Loucy (cell line): ENCODE measurements at regions not wholly inside any gene's neighbourhood (a gene's known extent, or its start where the extent isn't known, plus 50 kb on each side); places are given as distances from the start of the nearest gene placed in this dataset.

Experiments
- H2AFZ ChIP-seq: fragments of 200-600 bp; sonication (generic); 2 replicates; pipeline ENCODE4 v1.6.0; 2016; ENCODE audit warnings: antibody characterized with exemption, mild to moderate bottlenecking, low read length, moderate library complexity
- H3F3A ChIP-seq: fragments of 200-600 bp; 2 replicates; pipeline ENCODE4 v1.6.0; 2016; ENCODE audit warnings: antibody characterized with exemption, low read depth, mild to moderate bottlenecking
- H3K27me3 ChIP-seq: fragments of 200-600 bp; sonication (generic); 2 replicates; pipeline ENCODE4 v1.6.1; 2014; ENCODE audit warnings: low read length, mild to moderate bottlenecking; ENCODE audit not compliant: insufficient read depth, poor library complexity, severe bottlenecking
- H3K36me3 ChIP-seq: fragments of 200-600 bp; sonication (generic); 2 replicates; pipeline ENCODE4 v1.6.1; 2016; ENCODE audit warnings: low read length; ENCODE audit not compliant: insufficient read depth
- H3K4me1 ChIP-seq: fragments of 200-600 bp; sonication (generic); 2 replicates; pipeline ENCODE4 v1.5.1; 2014; ENCODE audit warnings: low read length, mild to moderate bottlenecking; ENCODE audit not compliant: insufficient read depth, poor library complexity, severe bottlenecking
- H3K4me2 ChIP-seq: fragments of 200-600 bp; sonication (generic); 2 replicates; pipeline ENCODE4 v1.6.0; 2014; ENCODE audit warnings: antibody characterized with exemption, low read length, low read depth, mild to moderate bottlenecking; ENCODE audit not compliant: poor library complexity, severe bottlenecking
- H3K4me3 ChIP-seq: fragments of 200-600 bp; sonication (generic); 2 replicates; pipeline ENCODE4 v1.5.1; 2014; ENCODE audit warnings: low read length, mild to moderate bottlenecking, mixed read lengths; ENCODE audit not compliant: poor library complexity, severe bottlenecking
- H3K79me2 ChIP-seq: fragments of 200-600 bp; sonication (generic); 2 replicates; pipeline ENCODE4 v1.6.1; 2014; ENCODE audit warnings: low read length; ENCODE audit not compliant: insufficient read depth
- H3K9ac ChIP-seq: fragments of 200-600 bp; sonication (generic); 2 replicates; pipeline ENCODE4 v1.6.0; 2014; ENCODE audit warnings: mild to moderate bottlenecking, low read depth, low read length, moderate library complexity; ENCODE audit not compliant: poor library complexity, severe bottlenecking
- H3K9me2 ChIP-seq: fragments of 200-600 bp; sonication (generic); replicated peaks from 2 replicates; pipeline ENCODE4 v1.6.1; 2016; ENCODE audit warnings: low read depth, low read length, mixed read lengths
- H3K9me3 ChIP-seq: fragments of 200-600 bp; sonication (generic); 2 replicates; pipeline ENCODE4 v1.6.1; 2014; ENCODE audit warnings: mild to moderate bottlenecking, antibody characterized with exemption, low read length, low read depth; ENCODE audit not compliant: insufficient read depth
- H4K20me1 ChIP-seq: fragments of 200-600 bp; sonication (generic); 2 replicates; pipeline ENCODE4 v1.6.0; 2014; ENCODE audit warnings: antibody characterized with exemption, low read length, mild to moderate bottlenecking; ENCODE audit not compliant: insufficient read depth, poor library complexity, severe bottlenecking
- CTCF ChIP-seq: fragments of 200-600 bp; sonication (generic); conservative IDR thresholded peaks from 2 replicates; pipeline ENCODE4 v1.5.1; 2014; ENCODE audit warnings: mild to moderate bottlenecking, antibody characterized with exemption, low read length
- EZH2phosphoT487 ChIP-seq: fragments of 200-600 bp; IDR thresholded peaks from 2 replicates; pipeline ENCODE4 v1.6.1; 2018; ENCODE audit warnings: antibody characterized with exemption, mild to moderate bottlenecking, moderate library complexity, borderline replicate concordance

- H3K4me1 ChIP-seq = peaks cover 7% of the 10 kb centered on the region
- TF ChIP-seq CTCF = no peak
- no peak for TF ChIP-seq EZH2phosphoT487
- H3K9me2 ChIP-seq = no peaks in the 10 kb centered on the region
- no peaks in the 10 kb centered on the region for H3K36me3 ChIP-seq
- H3K4me2 ChIP-seq = no peak overlapping the region
- no peaks in the 10 kb centered on the region for H3K9me3 ChIP-seq
- H3K4me3 ChIP-seq = no peak overlapping the region
- no peaks in the 10 kb centered on the region for H4K20me1 ChIP-seq
- no peaks in the 10 kb centered on the region for H3F3A ChIP-seq
- no peaks in the 10 kb centered on the region for H3K79me2 ChIP-seq
- no peaks in the 10 kb centered on the region for H3K27me3 ChIP-seq
- no peak overlapping the region for H3K9ac ChIP-seq
- 0 out of 2 replicates have a peak overlapping the region, but pooled peaks have one; percentile 21 for H2AFZ ChIP-seq
Measured at GRCh38 chr2:144705328-144706245, 185.7 kb upstream of the ZEB2 start.

GRCh38 chr2:144704709-144705095 is 184.8 kb upstream of the ZEB2 start:
- H3K4me2 ChIP-seq = no peak overlapping the region
- H3K4me3 ChIP-seq = no peak overlapping the region
- H2AFZ ChIP-seq = no peak overlapping the region

GRCh38 chr2:144703852-144704708 is 184.2 kb upstream of the ZEB2 start:
- Histone ChIP-seq H4K20me1 (no peaks in the 10 kb centered on the region), H3K9me2 (no peaks in the 10 kb centered on the region), H3F3A (no peaks in the 10 kb centered on the region), H3K9ac (no peak overlapping the region), H3K79me2 (no peaks in the 10 kb centered on the region), H2AFZ (no peak overlapping the region), H3K4me3 (no peak overlapping the region), H3K9me3 (no peaks in the 10 kb centered on the region), H3K36me3 (no peaks in the 10 kb centered on the region), H3K4me2 (no peak overlapping the region), H3K4me1 (peaks cover 7% of the 10 kb centered on the region), H3K27me3 (no peaks in the 10 kb centered on the region)
- no peak for TF ChIP-seq CTCF
- no peak for TF ChIP-seq EZH2phosphoT487

More at GRCh38 chr2:144704709-144705095, 184.8 kb upstream of the ZEB2 start:
- H3K79me2 ChIP-seq = no peaks in the 10 kb centered on the region
- peaks cover 7% of the 10 kb centered on the region for H3K4me1 ChIP-seq
- H3F3A ChIP-seq = no peaks in the 10 kb centered on the region
- no peaks in the 10 kb centered on the region for H3K36me3 ChIP-seq
- TF ChIP-seq EZH2phosphoT487 = no peak
- TF ChIP-seq CTCF = no peak
- no peaks in the 10 kb centered on the region for H4K20me1 ChIP-seq
- H3K27me3 ChIP-seq = no peaks in the 10 kb centered on the region
- H3K9me2 ChIP-seq = no peaks in the 10 kb centered on the region
- no peak overlapping the region for H3K9ac ChIP-seq
- H3K9me3 ChIP-seq = no peaks in the 10 kb centered on the region
